Trophoblast cell (in vitro differentiated cells and primary cell): ENCODE measurements at regions not wholly inside any gene's neighbourhood (a gene's known extent, or its start where the extent isn't known, plus 50 kb on each side); places are given as distances from the start of the nearest gene placed in this dataset.
A peak's percentile ranks its signal among the peaks of the same experiment; 100 is the strongest.
"Not testable (repeated sequence)": the region's sequence is repeated elsewhere in the genome, so short reads cannot be mapped to it uniquely, and the experiment has no call there.

ENCODE experiments used
- DNase-seq, 2 donors: peaks; one replicate each; pipeline ENCODE4 v3.0.0-alpha.2; 2016
- H2AFZ ChIP-seq: 2 replicates; pipeline ENCODE4 v1.6.1; 2013; ENCODE audit warnings: low read length, moderate library complexity, mild to moderate bottlenecking; ENCODE audit not compliant: insufficient read depth, poor library complexity
- H2AK5ac ChIP-seq: 2 replicates; pipeline ENCODE4 v1.6.1; 2013; ENCODE audit warnings: mild to moderate bottlenecking, low read length
- H2BK120ac ChIP-seq: 2 replicates; pipeline ENCODE4 v1.6.1; 2013; ENCODE audit warnings: low read length, mild to moderate bottlenecking, moderate library complexity; ENCODE audit not compliant: insufficient read depth, poor library complexity
- H2BK12ac ChIP-seq: 2 replicates; pipeline ENCODE4 v1.6.1; 2013; ENCODE audit warnings: mild to moderate bottlenecking, low read length, moderate library complexity
- H2BK5ac ChIP-seq: 2 replicates; pipeline ENCODE4 v1.6.1; 2013; ENCODE audit warnings: low read length, low read depth, moderate library complexity, mild to moderate bottlenecking; ENCODE audit not compliant: poor library complexity
- H3K14ac ChIP-seq: 2 replicates; pipeline ENCODE4 v1.6.1; 2013; ENCODE audit warnings: mild to moderate bottlenecking, low read length
- H3K18ac ChIP-seq: 2 replicates; pipeline ENCODE4 v1.6.1; 2013; ENCODE audit warnings: mild to moderate bottlenecking, low read length
- H3K23ac ChIP-seq: 2 replicates; pipeline ENCODE4 v1.6.1; 2013; ENCODE audit warnings: low read length
- H3K27ac ChIP-seq: 2 replicates; pipeline ENCODE4 v1.5.1; 2013; ENCODE audit warnings: low read depth, mild to moderate bottlenecking, inconsistent platforms, low read length, moderate library complexity
- H3K27me3 ChIP-seq: 2 replicates; pipeline ENCODE4 v1.6.1; 2013; ENCODE audit warnings: inconsistent platforms, mild to moderate bottlenecking, low read length, moderate library complexity; ENCODE audit not compliant: insufficient read depth
- H3K36me3 ChIP-seq, 2 experiments: 1 replicate in 1 of 2; 2 replicates in 1 of 2; pipeline ENCODE4 v1.6.1; 2013; ENCODE audit warnings: low read length in 2 of 2, mild to moderate bottlenecking in 2 of 2, moderate library complexity in 1 of 2; ENCODE audit not compliant: insufficient read depth in 2 of 2, control insufficient read depth in 1 of 2
- H3K4ac ChIP-seq: 2 replicates; pipeline ENCODE4 v1.6.1; 2013; ENCODE audit warnings: low read depth, mild to moderate bottlenecking, low read length, moderate library complexity
- H3K4me1 ChIP-seq, 2 experiments: 1 replicate in 1 of 2; 2 replicates in 1 of 2; pipeline ENCODE4 v1.6.1; 2013; ENCODE audit warnings: low read length in 2 of 2, mild to moderate bottlenecking in 2 of 2, moderate library complexity in 1 of 2; ENCODE audit not compliant: insufficient read depth in 2 of 2, control insufficient read depth in 1 of 2
- H3K4me2 ChIP-seq: 2 replicates; pipeline ENCODE4 v1.6.1; 2013; ENCODE audit warnings: inconsistent platforms, mild to moderate bottlenecking, low read length, moderate library complexity
- H3K4me3 ChIP-seq: 2 replicates; pipeline ENCODE4 v1.5.1; 2013; ENCODE audit warnings: mild to moderate bottlenecking, low read depth, low read length, inconsistent platforms
- H3K79me1 ChIP-seq: one replicate; pipeline ENCODE4 v1.6.1; 2013; ENCODE audit warnings: low read length
- H3K79me2 ChIP-seq: 2 replicates; pipeline ENCODE4 v1.6.1; 2013; ENCODE audit warnings: low read length, mild to moderate bottlenecking; ENCODE audit not compliant: control insufficient read depth, insufficient read depth, poor library complexity
- H3K9ac ChIP-seq: 2 replicates; pipeline ENCODE4 v1.6.1; 2013; ENCODE audit warnings: mild to moderate bottlenecking, low read length
- H3K9me3 ChIP-seq: 2 replicates; pipeline ENCODE4 v1.6.1; 2013; ENCODE audit warnings: low read depth, mild to moderate bottlenecking, control low read depth, inconsistent platforms, low read length; ENCODE audit not compliant: insufficient read depth
- H4K12ac ChIP-seq: 2 replicates; pipeline ENCODE4 v1.6.1; 2013; ENCODE audit warnings: low read depth, mild to moderate bottlenecking, low read length, moderate library complexity
- H4K8ac ChIP-seq: 2 replicates; pipeline ENCODE4 v1.6.1; 2013; ENCODE audit warnings: low read depth, mild to moderate bottlenecking, low read length, moderate library complexity
- H4K91ac ChIP-seq: one replicate; pipeline ENCODE4 v1.6.1; 2013; ENCODE audit warnings: low read depth, mild to moderate bottlenecking, low read length, moderate library complexity
- WGBS: extraction: QIAGEN DNeasy Blood & Tissue Kit; methylation state at CpG from one replicate; pipeline ENCODE4 v1.1.7; 2013; ENCODE audit warnings: missing lambda C conversion rate; ENCODE audit not compliant: insufficient read length, insufficient coverage; ENCODE audit errors: extremely low coverage; 5-methylcytosine and 5-hydroxymethylcytosine counted together

- no CpG with 5 or more reads among the region's 2 CpGs for WGBS
- no peaks in the 10 kb centered on the region for H3K79me2 ChIP-seq
- H2BK120ac ChIP-seq, result no peak overlapping the region
- no peak overlapping the region for H2BK5ac ChIP-seq
- no peak overlapping the region for H2AK5ac ChIP-seq
- H3K27me3 ChIP-seq, result no peaks in the 10 kb centered on the region
- H3K4me2 ChIP-seq, result no peak overlapping the region
- no peak overlapping the region for H2BK12ac ChIP-seq
- no peaks in the 10 kb centered on the region for H3K9me3 ChIP-seq
- no peak overlapping the region for H4K91ac ChIP-seq
- H3K18ac ChIP-seq, result no peak overlapping the region
- no peak for DNase-seq
- H4K8ac ChIP-seq, result no peak overlapping the region
- H3K79me1 ChIP-seq, result no peaks in the 10 kb centered on the region
- H3K4me3 ChIP-seq, result no peak overlapping the region
- no peaks in the 10 kb centered on the region for H3K4me1 ChIP-seq
- H4K12ac ChIP-seq, result no peak overlapping the region
- H3K27ac ChIP-seq, result no peak overlapping the region
- no peak overlapping the region for H3K9ac ChIP-seq
- H3K4ac ChIP-seq, result no peak overlapping the region
- H3K36me3 ChIP-seq, result no peaks in the 10 kb centered on the region
- H3K14ac ChIP-seq, result no peak overlapping the region
- no peak overlapping the region for H3K23ac ChIP-seq
- no peak overlapping the region for H2AFZ ChIP-seq
Observed at GRCh38 chr6:156674197-156674596, 103.0 kb upstream of the ARID1B start.

DNA sequence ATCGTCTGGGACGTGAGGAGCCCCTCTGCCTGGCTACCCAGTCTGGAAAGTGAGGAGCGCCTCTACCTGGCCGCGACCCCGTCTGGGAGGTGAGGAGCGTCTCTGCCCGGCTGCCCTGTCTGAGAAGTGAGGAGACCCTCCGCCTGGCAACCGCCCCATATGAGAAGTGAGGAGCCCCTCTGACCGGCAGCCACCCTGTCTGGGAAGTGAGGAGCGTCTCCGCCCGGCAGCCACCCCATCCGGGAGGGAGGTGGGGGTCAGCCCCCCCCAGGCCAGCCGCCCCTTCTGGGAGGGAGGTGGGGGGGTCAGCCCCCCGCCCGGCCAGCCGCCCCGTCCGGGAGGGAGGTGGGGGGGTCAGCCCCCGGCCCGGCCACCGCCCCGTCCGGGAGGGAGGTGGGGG is 107.1 kb upstream of the ARID1B start:
- H4K91ac ChIP-seq, H4K8ac ChIP-seq, H2BK5ac ChIP-seq, H3K4me1 ChIP-seq, H3K18ac ChIP-seq, H3K27me3 ChIP-seq, H3K79me2 ChIP-seq, H3K36me3 ChIP-seq, H3K14ac ChIP-seq, H3K9me3 ChIP-seq, H2AK5ac ChIP-seq, H3K4me3 ChIP-seq, H2BK12ac ChIP-seq, H3K4ac ChIP-seq, H2AFZ ChIP-seq, H3K9ac ChIP-seq, H3K4me2 ChIP-seq, H2BK120ac ChIP-seq, H3K27ac ChIP-seq, H3K23ac ChIP-seq, H4K12ac ChIP-seq, DNase-seq, H3K79me1 ChIP-seq: not testable (repeated sequence)
- no CpG with 5 or more reads among the region's 26 CpGs for WGBS

DNA sequence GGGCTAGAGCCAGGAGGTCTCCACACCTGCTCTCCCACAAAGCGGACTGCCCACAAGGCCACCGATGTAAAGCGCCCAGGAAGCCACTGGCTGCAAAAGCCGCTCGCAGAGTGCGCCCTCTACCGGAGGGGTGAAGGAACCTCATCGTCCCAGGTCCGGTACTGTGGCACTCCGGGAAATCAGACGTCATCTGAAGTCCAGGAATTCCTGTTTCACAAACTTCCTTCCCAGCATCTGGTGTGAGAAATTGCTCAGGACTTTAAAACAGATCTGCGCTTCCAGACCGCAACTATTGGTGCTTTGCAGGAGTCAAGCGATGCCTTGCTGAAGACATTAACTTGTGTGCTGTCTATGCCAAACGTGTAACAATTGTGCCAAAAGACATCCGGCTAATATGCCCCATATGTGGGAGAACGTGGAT is 115.1 kb upstream of the ARID1B start:
- Histone ChIP-seq H3K9ac (no peak overlapping the region), H2AFZ (no peak overlapping the region), H3K27ac (no peak overlapping the region), H3K9me3 (no peaks in the 10 kb centered on the region), H3K23ac (no peak overlapping the region), H3K14ac (no peak overlapping the region), H2BK120ac (no peak overlapping the region), H4K8ac (no peak overlapping the region), H3K18ac (no peak overlapping the region), H3K79me2 (no peaks in the 10 kb centered on the region), H4K91ac (no peak overlapping the region), H3K36me3 (no peaks in the 10 kb centered on the region), H3K79me1 (no peaks in the 10 kb centered on the region), H2AK5ac (no peak overlapping the region), H3K4me3 (no peak overlapping the region), H4K12ac (no peak overlapping the region), H3K4ac (no peak overlapping the region), H2BK12ac (no peak overlapping the region), H3K27me3 (no peaks in the 10 kb centered on the region), H3K4me2 (no peak overlapping the region), H3K4me1 (no peaks in the 10 kb centered on the region), H2BK5ac (no peak overlapping the region)
- no CpG with 5 or more reads among the region's 17 CpGs for WGBS
- DNase-seq, result peak; percentile 88 to 96

DNA sequence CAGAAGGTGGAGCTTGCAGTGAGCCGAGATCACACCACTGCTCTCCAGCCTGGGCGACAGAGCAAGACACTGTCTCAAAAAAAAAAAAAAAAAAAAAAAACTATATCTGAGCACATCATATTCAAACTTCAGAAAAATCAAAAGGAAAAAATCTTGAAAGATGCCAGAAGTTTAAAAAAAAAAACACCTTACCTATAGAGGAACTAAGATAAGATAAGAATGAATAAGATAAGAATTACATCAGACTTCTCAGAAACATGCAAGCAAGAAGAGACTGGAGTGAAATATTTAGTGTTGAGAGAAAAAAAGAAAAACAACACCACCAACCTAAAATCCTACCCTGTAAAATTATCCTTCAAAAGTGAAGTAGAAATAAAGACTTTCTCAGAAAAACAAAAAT is 116.8 kb upstream of the ARID1B start:
- no peaks in the 10 kb centered on the region for H3K79me2 ChIP-seq
- no peak overlapping the region for H3K4ac ChIP-seq
- H4K12ac ChIP-seq, result no peak overlapping the region
- no peaks in the 10 kb centered on the region for H3K4me1 ChIP-seq
- no peaks in the 10 kb centered on the region for H3K27me3 ChIP-seq
- H3K79me1 ChIP-seq, result no peaks in the 10 kb centered on the region
- H2AFZ ChIP-seq, result no peak overlapping the region
- H3K23ac ChIP-seq, result no peak overlapping the region
- no peak overlapping the region for H3K9ac ChIP-seq
- H3K18ac ChIP-seq, result no peak overlapping the region
- H2BK12ac ChIP-seq, result no peak overlapping the region
- no CpG with 5 or more reads among the region's 2 CpGs for WGBS
- H3K4me2 ChIP-seq, result no peak overlapping the region
- no peak overlapping the region for H4K91ac ChIP-seq
- H2AK5ac ChIP-seq, result no peak overlapping the region
- H3K9me3 ChIP-seq, result no peaks in the 10 kb centered on the region
- peak in 1 of 2 donors; percentile 76 for DNase-seq
- H3K14ac ChIP-seq, result no peak overlapping the region
- H3K27ac ChIP-seq, result no peak overlapping the region
- H2BK120ac ChIP-seq, result no peak overlapping the region
- H3K36me3 ChIP-seq, result no peaks in the 10 kb centered on the region
- no peak overlapping the region for H4K8ac ChIP-seq
- no peak overlapping the region for H3K4me3 ChIP-seq
- no peak overlapping the region for H2BK5ac ChIP-seq
